Stomach (tissue), 4 donors: ENCODE measurements at regions not wholly inside any gene's neighbourhood (a gene's known extent, or its start where the extent isn't known, plus 50 kb on each side); places are given as distances from the start of the nearest gene placed in this dataset.

Experiments used
- EP300 ChIP-seq: sonication (generic); formaldehyde crosslinking; IDR thresholded peaks from one replicate; pipeline ENCODE4 v1.6.1; 2017; ENCODE audit warnings: antibody characterized with exemption
- POLR2A ChIP-seq, 4 donors: fragments of 450-650 bp; IDR thresholded peaks; one replicate each; pipeline ENCODE4 v1.6.1; 2016; ENCODE audit warnings: antibody characterized with exemption in 4 of 4, control low read depth in 2 of 4, mild to moderate bottlenecking in 1 of 4, moderate library complexity in 1 of 4
- TF ChIP-seq, protein P1 (sequence below), 7 experiments: fragments of 450-650 bp in 4 of 7; fragments of 200-600 bp in 3 of 7; sonication (generic) in 3 of 7; IDR thresholded peaks; one replicate each; pipeline ENCODE4 v1.5.1; 2016 to 2019; ENCODE audit warnings: antibody characterized with exemption in 7 of 7, control low read depth in 2 of 7, mild to moderate bottlenecking in 1 of 7

DNA sequence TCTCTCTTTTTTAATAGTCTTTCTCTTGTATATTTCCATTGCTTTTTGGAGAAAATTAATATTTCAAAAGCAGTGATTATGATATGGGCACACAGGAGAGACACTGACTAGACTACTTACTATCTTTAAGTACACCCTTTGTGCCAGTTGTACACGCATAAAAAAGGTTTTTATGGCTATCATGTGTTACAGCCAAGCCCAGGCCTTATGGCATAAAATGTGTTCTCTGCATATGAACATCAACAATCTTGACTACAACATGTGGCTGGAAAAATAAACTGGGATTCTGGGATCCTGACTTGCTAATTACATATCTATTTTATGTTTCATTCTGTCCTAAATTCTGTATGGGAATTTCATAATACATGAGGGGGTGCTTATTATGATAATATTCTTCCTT, 1401.8 kb downstream of the SLITRK5 start:
- TF ChIP-seq, protein P1, sequence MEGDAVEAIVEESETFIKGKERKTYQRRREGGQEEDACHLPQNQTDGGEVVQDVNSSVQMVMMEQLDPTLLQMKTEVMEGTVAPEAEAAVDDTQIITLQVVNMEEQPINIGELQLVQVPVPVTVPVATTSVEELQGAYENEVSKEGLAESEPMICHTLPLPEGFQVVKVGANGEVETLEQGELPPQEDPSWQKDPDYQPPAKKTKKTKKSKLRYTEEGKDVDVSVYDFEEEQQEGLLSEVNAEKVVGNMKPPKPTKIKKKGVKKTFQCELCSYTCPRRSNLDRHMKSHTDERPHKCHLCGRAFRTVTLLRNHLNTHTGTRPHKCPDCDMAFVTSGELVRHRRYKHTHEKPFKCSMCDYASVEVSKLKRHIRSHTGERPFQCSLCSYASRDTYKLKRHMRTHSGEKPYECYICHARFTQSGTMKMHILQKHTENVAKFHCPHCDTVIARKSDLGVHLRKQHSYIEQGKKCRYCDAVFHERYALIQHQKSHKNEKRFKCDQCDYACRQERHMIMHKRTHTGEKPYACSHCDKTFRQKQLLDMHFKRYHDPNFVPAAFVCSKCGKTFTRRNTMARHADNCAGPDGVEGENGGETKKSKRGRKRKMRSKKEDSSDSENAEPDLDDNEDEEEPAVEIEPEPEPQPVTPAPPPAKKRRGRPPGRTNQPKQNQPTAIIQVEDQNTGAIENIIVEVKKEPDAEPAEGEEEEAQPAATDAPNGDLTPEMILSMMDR (IDR thresholded peaks at IDR 0.05): no peak
- no peak for TF ChIP-seq EP300
- no peak for TF ChIP-seq POLR2A (IDR thresholded peaks at IDR 0.05)
